HFFc6 (cell line): ENCODE measurements at regions not wholly inside any gene's neighbourhood (a gene's known extent, or its start where the extent isn't known, plus 50 kb on each side); places are given as distances from the start of the nearest gene placed in this dataset.

Experiments
- DNase-seq: peaks from one replicate; pipeline ENCODE4 v3.0.0-alpha.2; 2018
- H3K27ac Mint-ChIP-seq: 2 replicates; pipeline ENCODE4 v1.8.0; 2020; ENCODE audit warnings: mild to moderate bottlenecking, mixed read lengths
- H3K27me3 Mint-ChIP-seq: 2 replicates; pipeline ENCODE4 v1.8.0; 2021; ENCODE audit warnings: mild to moderate bottlenecking, moderate library complexity, mixed read lengths; ENCODE audit not compliant: insufficient read depth
- H3K36me3 Mint-ChIP-seq: 2 replicates; pipeline ENCODE4 v1.8.0; 2021; ENCODE audit warnings: low read depth, mixed read lengths
- H3K4me1 Mint-ChIP-seq: 2 replicates; pipeline ENCODE4 v1.8.0; 2020; ENCODE audit warnings: low read depth, mixed read lengths
- H3K4me3 Mint-ChIP-seq: 2 replicates; pipeline ENCODE4 v1.8.0; 2020; ENCODE audit warnings: mild to moderate bottlenecking, moderate library complexity, mixed read lengths
- H3K9me3 Mint-ChIP-seq: 2 replicates; pipeline ENCODE4 v1.8.0; 2020; ENCODE audit warnings: mild to moderate bottlenecking, mixed read lengths
- CTCF ChIP-seq: fragments of 200-600 bp; sonication (generic); IDR thresholded peaks from 2 replicates; pipeline ENCODE4 v1.5.0; 2021; ENCODE audit warnings: antibody characterized with exemption, mild to moderate bottlenecking

- Mint-ChIP-seq H3K4me3 (no peak overlapping the region), H3K36me3 (no peaks in the 10 kb centered on the region; the same call in 1 of the 2 replicates)
These were observed 225.2 kb upstream of the PPARGC1A start for GRCh38 chr4:24114919-24115500.

GRCh38 chr4:24114444-24114843, 224.6 kb upstream of the PPARGC1A start:
- Mint-ChIP-seq H3K4me1 (no peaks in the 10 kb centered on the region), H3K9me3 (no peaks in the 10 kb centered on the region), H3K36me3 (no peaks in the 10 kb centered on the region; the same call in 1 of the 2 replicates)

More at GRCh38 chr4:24114919-24115500, 225.2 kb upstream of the PPARGC1A start:
- Mint-ChIP-seq H3K4me1 (no peaks in the 10 kb centered on the region), H3K27me3 (peaks cover 3% of the 10 kb centered on the region; the same call in 1 of the 2 replicates), H3K9me3 (no peaks in the 10 kb centered on the region), H3K27ac (no peak overlapping the region)
- DNase-seq, result no peak
- no peak for TF ChIP-seq CTCF

GRCh38 chr4:24112466-24112865, 222.6 kb upstream of the PPARGC1A start:
- Mint-ChIP-seq H3K27me3 (peaks cover 3% of the 10 kb centered on the region), H3K4me1 (no peaks in the 10 kb centered on the region), H3K9me3 (no peaks in the 10 kb centered on the region), H3K36me3 (no peaks in the 10 kb centered on the region; the same call in 1 of the 2 replicates), H3K27ac (no peak overlapping the region), H3K4me3 (no peak overlapping the region)
- no peak for TF ChIP-seq CTCF
- DNase-seq, result no peak

More at GRCh38 chr4:24114444-24114843, 224.6 kb upstream of the PPARGC1A start:
- Mint-ChIP-seq H3K27ac (no peak overlapping the region), H3K27me3 (peaks cover 3% of the 10 kb centered on the region; the same call in 1 of the 2 replicates), H3K4me3 (no peak overlapping the region)
- TF ChIP-seq CTCF, result no peak
- no peak for DNase-seq

GRCh38 chr4:24108567-24108966, 218.7 kb upstream of the PPARGC1A start:
- no peaks in the 10 kb centered on the region for H3K9me3 Mint-ChIP-seq
- H3K4me3 Mint-ChIP-seq, result no peak overlapping the region
- no peak for TF ChIP-seq CTCF
- peaks cover 31% of the 10 kb centered on the region for H3K4me1 Mint-ChIP-seq
- H3K27me3 Mint-ChIP-seq, result peaks cover 3% of the 10 kb centered on the region
- H3K36me3 Mint-ChIP-seq, result no peaks in the 10 kb centered on the region; the same call in 1 of the 2 replicates
- DNase-seq, result no peak
- H3K27ac Mint-ChIP-seq, result no peak overlapping the region

- no peaks in the 10 kb centered on the region for H3K9me3 Mint-ChIP-seq
- H3K4me1 Mint-ChIP-seq, result peaks cover 38% of the 10 kb centered on the region
- no peaks in the 10 kb centered on the region for H3K36me3 Mint-ChIP-seq
- TF ChIP-seq CTCF, result peak; percentile 39; the same call in 1 of the 2 replicates
- peak overlapping the region; percentile 82 for H3K4me3 Mint-ChIP-seq
- DNase-seq, result peak; percentile 86
- H3K27ac Mint-ChIP-seq, result peak overlapping the region; percentile 91
- H3K27me3 Mint-ChIP-seq, result peaks cover 2% of the 10 kb centered on the region
These were observed 215.6 kb upstream of the PPARGC1A start for GRCh38 chr4:24105327-24106038.
